ENCODE measurements at regions not wholly inside any gene's neighbourhood (a gene's known extent, or its start where the extent isn't known, plus 50 kb on each side); places are given as distances from the start of the nearest gene placed in this dataset.

DNA sequence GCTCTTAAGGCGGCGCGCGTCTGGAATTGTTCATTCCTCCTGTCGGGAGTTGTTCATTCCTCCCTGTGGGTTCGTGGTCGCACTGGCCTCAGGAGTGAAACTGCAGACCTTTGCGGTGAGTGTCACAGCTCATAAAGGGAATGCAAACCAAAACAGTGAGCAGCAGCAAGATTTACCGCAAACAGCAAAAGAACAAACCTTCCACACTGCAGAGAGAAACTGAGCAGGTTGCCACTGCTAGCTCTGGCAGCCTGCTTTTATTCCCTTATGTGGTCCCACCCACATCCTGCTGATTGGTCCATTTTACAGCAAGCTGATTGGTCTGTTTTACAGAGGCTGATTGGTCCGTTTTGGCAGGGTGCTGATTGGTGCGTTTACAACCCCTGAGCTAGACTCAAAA is 1365.3 kb upstream of the WWC1 start:
- FAIRE-seq (no peak), DNase-seq (ENCODE audit: low spot score) (no peak), ATAC-seq (no peak)
- BruUV-seq (replicated peaks): no TSS peak
- H3K27me3 ChIP-seq (ENCODE audit: control insufficient read depth in 1 of 2, insufficient read depth in 2 of 2, low read length in 2 of 2): no peaks in the 10 kb centered on the region
- intact Hi-C loops (cut with micrococcal nuclease; ENCODE audit: unreplicated experiment): no loop called here
- no peak overlapping the region for H3K9ac ChIP-seq (ENCODE audit: insufficient read depth, low read depth, low read length)
- ChIA-PET CTCF (ENCODE audit: low intra/inter-chr PET ratio, low total read pairs) (no interaction called here), POLR2A (no interaction called here)
- H3K4me3 ChIP-seq (replicated peaks in 1 of 3; ENCODE audit: insufficient read depth in 1 of 3, low read depth in 2 of 3, low read length in 3 of 3): no peak overlapping the region
- peaks cover 33% of the 10 kb centered on the region for H3K9me3 ChIP-seq (ENCODE audit: low read length)
- in situ Hi-C loops (cut with HindIII; ENCODE audit: extremely low pct_ligation_motif_present, low pct_unique_long_range_greater_than_20kb): no loop called here
- no peak overlapping the region for H2AFZ ChIP-seq (ENCODE audit: low read length)
- H3K27ac ChIP-seq (ENCODE audit: extremely low read length, insufficient read depth, low read length): no peak overlapping the region
- H3K36me3 ChIP-seq (replicated peaks in 1 of 2; ENCODE audit: control insufficient read depth in 1 of 2, insufficient read depth in 2 of 2, low read length in 2 of 2): no peaks in the 10 kb centered on the region
- H3K4me1 ChIP-seq (ENCODE audit: insufficient read depth, low read length): no peaks in the 10 kb centered on the region
- H4K20me1 ChIP-seq (ENCODE audit: insufficient read depth, low read length): no peaks in the 10 kb centered on the region
- no peak overlapping the region for H3K4me2 ChIP-seq (ENCODE audit: low read depth, low read length)
- WGBS (ENCODE audit: low lambda C conversion rate): 77% methylated on average over 11 of the region's 11 CpGs
- no peaks in the 10 kb centered on the region for H3K79me2 ChIP-seq (ENCODE audit: insufficient read depth, low read length)
- TF ChIP-seq, protein P1, sequence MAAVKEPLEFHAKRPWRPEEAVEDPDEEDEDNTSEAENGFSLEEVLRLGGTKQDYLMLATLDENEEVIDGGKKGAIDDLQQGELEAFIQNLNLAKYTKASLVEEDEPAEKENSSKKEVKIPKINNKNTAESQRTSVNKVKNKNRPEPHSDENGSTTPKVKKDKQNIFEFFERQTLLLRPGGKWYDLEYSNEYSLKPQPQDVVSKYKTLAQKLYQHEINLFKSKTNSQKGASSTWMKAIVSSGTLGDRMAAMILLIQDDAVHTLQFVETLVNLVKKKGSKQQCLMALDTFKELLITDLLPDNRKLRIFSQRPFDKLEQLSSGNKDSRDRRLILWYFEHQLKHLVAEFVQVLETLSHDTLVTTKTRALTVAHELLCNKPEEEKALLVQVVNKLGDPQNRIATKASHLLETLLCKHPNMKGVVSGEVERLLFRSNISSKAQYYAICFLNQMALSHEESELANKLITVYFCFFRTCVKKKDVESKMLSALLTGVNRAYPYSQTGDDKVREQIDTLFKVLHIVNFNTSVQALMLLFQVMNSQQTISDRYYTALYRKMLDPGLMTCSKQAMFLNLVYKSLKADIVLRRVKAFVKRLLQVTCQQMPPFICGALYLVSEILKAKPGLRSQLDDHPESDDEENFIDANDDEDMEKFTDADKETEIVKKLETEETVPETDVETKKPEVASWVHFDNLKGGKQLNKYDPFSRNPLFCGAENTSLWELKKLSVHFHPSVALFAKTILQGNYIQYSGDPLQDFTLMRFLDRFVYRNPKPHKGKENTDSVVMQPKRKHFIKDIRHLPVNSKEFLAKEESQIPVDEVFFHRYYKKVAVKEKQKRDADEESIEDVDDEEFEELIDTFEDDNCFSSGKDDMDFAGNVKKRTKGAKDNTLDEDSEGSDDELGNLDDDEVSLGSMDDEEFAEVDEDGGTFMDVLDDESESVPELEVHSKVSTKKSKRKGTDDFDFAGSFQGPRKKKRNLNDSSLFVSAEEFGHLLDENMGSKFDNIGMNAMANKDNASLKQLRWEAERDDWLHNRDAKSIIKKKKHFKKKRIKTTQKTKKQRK (IDR thresholded peaks at IDR 0.05; ENCODE audit: low read length): no peak
- TF ChIP-seq AKNA (CRISPR knock-in tag; IDR thresholded peaks at IDR 0.05; ENCODE audit: borderline replicate concordance): no peak
- TF ChIP-seq PCBP1 (IDR thresholded peaks at IDR 0.05; ENCODE audit: borderline replicate concordance, low read depth, low read length): no peak
- no peak for TF ChIP-seq ZNF296 (CRISPR knock-in tag; conservative IDR thresholded peaks at IDR 0.05)
- TF ChIP-seq HES4 (CRISPR knock-in tag; IDR thresholded peaks at IDR 0.05; ENCODE audit: borderline replicate concordance): no peak
- no peak for TF ChIP-seq MTF2 (CRISPR knock-in tag; IDR thresholded peaks at IDR 0.05; ENCODE audit: borderline replicate concordance)
- TF ChIP-seq ZKSCAN8 (CRISPR knock-in tag; IDR thresholded peaks at IDR 0.05; ENCODE audit: borderline replicate concordance): no peak
- no peak for TF ChIP-seq TBX3 (IDR thresholded peaks at IDR 0.05; ENCODE audit: borderline replicate concordance)
- no peak for TF ChIP-seq SRSF1 (optimal IDR thresholded peaks at IDR 0.05; ENCODE audit: low read depth, low read length)
- no peak for TF ChIP-seq HCFC1 (IDR thresholded peaks at IDR 0.05; ENCODE audit: low read depth, low read length)
- no peak for TF ChIP-seq ZFY (CRISPR knock-in tag; IDR thresholded peaks at IDR 0.05)
- TF ChIP-seq ZBTB39 (CRISPR knock-in tag; IDR thresholded peaks at IDR 0.05): no peak
- no peak for TF ChIP-seq KDM6A (CRISPR knock-in tag; IDR thresholded peaks at IDR 0.05; ENCODE audit: low read depth)
- TF ChIP-seq, protein P2, sequence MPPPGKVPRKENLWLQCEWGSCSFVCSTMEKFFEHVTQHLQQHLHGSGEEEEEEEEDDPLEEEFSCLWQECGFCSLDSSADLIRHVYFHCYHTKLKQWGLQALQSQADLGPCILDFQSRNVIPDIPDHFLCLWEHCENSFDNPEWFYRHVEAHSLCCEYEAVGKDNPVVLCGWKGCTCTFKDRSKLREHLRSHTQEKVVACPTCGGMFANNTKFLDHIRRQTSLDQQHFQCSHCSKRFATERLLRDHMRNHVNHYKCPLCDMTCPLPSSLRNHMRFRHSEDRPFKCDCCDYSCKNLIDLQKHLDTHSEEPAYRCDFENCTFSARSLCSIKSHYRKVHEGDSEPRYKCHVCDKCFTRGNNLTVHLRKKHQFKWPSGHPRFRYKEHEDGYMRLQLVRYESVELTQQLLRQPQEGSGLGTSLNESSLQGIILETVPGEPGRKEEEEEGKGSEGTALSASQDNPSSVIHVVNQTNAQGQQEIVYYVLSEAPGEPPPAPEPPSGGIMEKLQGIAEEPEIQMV (CRISPR knock-in tag; IDR thresholded peaks at IDR 0.05; ENCODE audit: low read depth): no peak
